SU-DHL-6 (cell line): ENCODE measurements at regions not wholly inside any gene's neighbourhood (a gene's known extent, or its start where the extent isn't known, plus 50 kb on each side); places are given as distances from the start of the nearest gene placed in this dataset.

Experiments used
- CTCF ChIP-seq: fragments of 200-600 bp; sonication (generic); IDR thresholded peaks from one replicate; pipeline ENCODE4 v1.5.1; 2017; ENCODE audit warnings: antibody characterized with exemption, mild to moderate bottlenecking, low read length, moderate library complexity; ENCODE audit not compliant: insufficient read depth, poor library complexity, severe bottlenecking
- EZH2phosphoT487 ChIP-seq: fragments of 200-600 bp; sonication (generic), shearing (Covaris generic); conservative IDR thresholded peaks from 2 replicates; pipeline ENCODE4 v1.6.1; 2018; ENCODE audit warnings: mild to moderate bottlenecking, antibody characterized with exemption, low read length, moderate library complexity, mixed read lengths

DNA sequence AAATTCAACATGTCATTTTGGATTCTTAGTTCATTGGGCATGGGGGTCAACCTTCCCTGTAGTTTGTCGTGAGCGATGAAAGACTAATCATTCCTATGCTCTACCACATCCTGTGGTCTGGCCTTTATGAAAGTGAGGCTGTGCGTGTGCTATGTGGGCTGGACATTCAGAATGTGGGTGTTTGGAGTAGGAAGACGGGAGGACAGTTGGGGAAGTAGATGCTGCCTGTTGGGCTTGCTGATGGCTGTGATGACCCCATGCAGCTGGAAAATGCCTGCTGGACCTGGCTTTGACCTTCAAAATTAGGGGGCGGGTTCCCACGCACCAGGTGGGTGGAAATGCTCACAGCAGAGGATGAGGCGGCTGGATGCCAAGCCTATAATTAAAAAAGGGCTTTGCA is 90.9 kb upstream of the MKI67 start:
- TF ChIP-seq CTCF (no peak), EZH2phosphoT487 (no peak)
